HepG2 (cell line): ENCODE measurements at regions not wholly inside any gene's neighbourhood (a gene's known extent, or its start where the extent isn't known, plus 50 kb on each side); places are given as distances from the start of the nearest gene placed in this dataset.

Source experiments
- ATAC-seq: fragments of 200-7000 bp; cut with Tn5 transposase; 3 replicates; pipeline ENCODE4 v1.9.1; 2020; ENCODE audit warnings: mild to moderate bottlenecking, moderate library complexity
- BruUV-seq: library from RNA; stranded (reverse); fragments of 400-500 nt; replicated peaks from 2 replicates; lab custom pipeline; 2021; lab: Mats Ljungman, UMichigan
- CTCF ChIA-PET: fragments of 300-600 bp; formaldehyde crosslinking; extraction: SDS; loops from one replicate; lab custom pipeline; 2021; ENCODE audit warnings: low total read pairs, inconsistent platforms, low intra/inter-chr PET ratio; lab: Yijun Ruan, JAX
- POLR2A ChIA-PET: fragments of 350-600 bp; sonication (Branson Sonifier 250); formaldehyde crosslinking; loops from one replicate; lab custom pipeline; 2020; ENCODE audit warnings: antibody characterized with exemption, inconsistent platforms; lab: Yijun Ruan, JAX
- DNase-seq: peaks from one replicate; pipeline ENCODE4 v3.0.0-alpha.2; 2015; ENCODE audit warnings: low spot score
- FAIRE-seq: peaks from 3 replicates; lab custom pipeline; 2011; peaks lifted over from hg19 to GRCh38; lab: Jason Lieb, UNC
- H2AFZ ChIP-seq: one replicate; pipeline ENCODE4 v1.6.1; 2011; ENCODE audit warnings: low read length, inconsistent platforms
- H3K27ac ChIP-seq: fragments of 300-600 bp; 3 replicates; pipeline ENCODE4 v1.8.0; 2011; ENCODE audit warnings: mixed run types, mild to moderate bottlenecking, mixed read lengths, low read length, inconsistent platforms; ENCODE audit not compliant: insufficient read depth; ENCODE audit errors: extremely low read length
- H3K27me3 ChIP-seq, 2 experiments: fragments of 200-600 bp in 1 of 2; 2 replicates in 1 of 2; 3 replicates in 1 of 2; pipeline versions ENCODE4 v1.6.0 to v1.8.0; 2011; ENCODE audit warnings: low read length in 2 of 2, mild to moderate bottlenecking in 2 of 2, moderate library complexity in 2 of 2, inconsistent platforms in 1 of 2; ENCODE audit not compliant: insufficient read depth in 2 of 2, control insufficient read depth in 1 of 2
- H3K36me3 ChIP-seq, 2 experiments: fragments of 200-600 bp in 1 of 2; replicated peaks in 1 of 2; 2 replicates in 1 of 2; 3 replicates in 1 of 2; pipeline versions ENCODE4 v1.5.1 to v1.8.0; 2011; ENCODE audit warnings: low read length in 2 of 2, inconsistent platforms in 1 of 2; ENCODE audit not compliant: insufficient read depth in 2 of 2, control insufficient read depth in 1 of 2
- H3K4me1 ChIP-seq: 2 replicates; pipeline ENCODE4 v1.5.1; 2012; ENCODE audit warnings: low read length, inconsistent platforms; ENCODE audit not compliant: insufficient read depth
- H3K4me2 ChIP-seq: 2 replicates; pipeline ENCODE4 v1.6.0; 2011; ENCODE audit warnings: low read depth, low read length, inconsistent platforms
- H3K4me3 ChIP-seq, 3 experiments: fragments of 200-600 bp in 1 of 3; sonication (generic), shearing (Covaris generic) in 1 of 3; replicated peaks in 1 of 3; 2 replicates each; pipeline ENCODE4 v1.5.1; 2011 to 2016; ENCODE audit warnings: low read length in 3 of 3, inconsistent platforms in 2 of 3, low read depth in 2 of 3, mild to moderate bottlenecking in 2 of 3, control low read depth in 1 of 3, mixed read lengths in 1 of 3; ENCODE audit not compliant: insufficient read depth in 1 of 3
- H3K79me2 ChIP-seq: one replicate; pipeline ENCODE4 v1.6.1; 2011; ENCODE audit warnings: low read length, inconsistent platforms; ENCODE audit not compliant: insufficient read depth
- H3K9ac ChIP-seq: 2 replicates; pipeline ENCODE4 v1.6.0; 2011; ENCODE audit warnings: mild to moderate bottlenecking, low read depth, low read length, inconsistent platforms; ENCODE audit not compliant: insufficient read depth
- H3K9me3 ChIP-seq: 2 replicates; pipeline ENCODE4 v1.5.1; 2012; ENCODE audit warnings: mild to moderate bottlenecking, low read length
- H4K20me1 ChIP-seq: 2 replicates; pipeline ENCODE4 v1.6.0; 2011; ENCODE audit warnings: inconsistent platforms, mild to moderate bottlenecking, low read length, moderate library complexity; ENCODE audit not compliant: insufficient read depth
- BCL6 ChIP-seq: IDR thresholded peaks from 2 replicates; pipeline ENCODE4 v1.6.1; 2016; ENCODE audit warnings: missing genetic modification reagents, missing compliant biosample characterization
- CEBPB ChIP-seq: IDR thresholded peaks from 2 replicates; pipeline ENCODE4 v1.6.1; 2011; ENCODE audit warnings: low read depth, low read length, improper control_type of control experiment, borderline replicate concordance
- ELF3 ChIP-seq: IDR thresholded peaks from 2 replicates; pipeline ENCODE4 v1.6.1; 2016; ENCODE audit warnings: missing genetic modification reagents, missing compliant biosample characterization
- FOSL2 ChIP-seq: sonication (generic); formaldehyde crosslinking; IDR thresholded peaks from 2 replicates; pipeline ENCODE4 v1.4.0; 2020; ENCODE audit warnings: missing genetic modification reagents
- GLI4 ChIP-seq: sonication (generic); formaldehyde crosslinking; IDR thresholded peaks from 2 replicates; pipeline ENCODE4 v1.5.1; 2020; ENCODE audit warnings: missing genetic modification reagents, mild to moderate bottlenecking, moderate library complexity, borderline replicate concordance
- HBP1 ChIP-seq: IDR thresholded peaks from 2 replicates; pipeline ENCODE4 v1.6.1; 2016; ENCODE audit warnings: low read depth, control low read depth
- MATR3 ChIP-seq: sonication (generic); formaldehyde crosslinking; IDR thresholded peaks from 2 replicates; pipeline ENCODE4 v1.4.0; 2020; ENCODE audit warnings: missing genetic modification reagents
- MYNN ChIP-seq: sonication (generic); formaldehyde crosslinking; IDR thresholded peaks from 2 replicates; pipeline ENCODE4 v1.4.0; 2020; ENCODE audit warnings: mild to moderate bottlenecking, low read depth, missing genetic modification reagents
- PRDM15 ChIP-seq: sonication (generic); formaldehyde crosslinking; IDR thresholded peaks from 2 replicates; pipeline ENCODE4 v1.4.0; 2020; ENCODE audit warnings: missing genetic modification reagents
- TCF7L2 ChIP-seq: IDR thresholded peaks from 2 replicates; pipeline ENCODE4 v1.6.1; 2011; ENCODE audit warnings: mild to moderate bottlenecking, low read depth, low read length, moderate library complexity
- ZBTB25 ChIP-seq: IDR thresholded peaks from 2 replicates; pipeline ENCODE4 v1.6.1; 2018; ENCODE audit warnings: missing genetic modification reagents
- ZMAT3 ChIP-seq: sonication (generic); formaldehyde crosslinking; conservative IDR thresholded peaks from 2 replicates; pipeline ENCODE4 v1.7.0; 2021; ENCODE audit warnings: missing genetic modification reagents
- ZNF775 ChIP-seq: sonication (generic); formaldehyde crosslinking; IDR thresholded peaks from 2 replicates; pipeline ENCODE4 v1.4.0; 2020; ENCODE audit warnings: missing genetic modification reagents, mild to moderate bottlenecking, moderate library complexity, borderline replicate concordance
- ZNF782 ChIP-seq: sonication (generic); formaldehyde crosslinking; IDR thresholded peaks from 2 replicates; pipeline ENCODE4 v1.4.0; 2020; ENCODE audit warnings: missing genetic modification reagents, mild to moderate bottlenecking, borderline replicate concordance
- ZNF850 ChIP-seq: sonication (generic); formaldehyde crosslinking; conservative IDR thresholded peaks from 2 replicates; pipeline ENCODE4 v1.9.0; 2021; ENCODE audit warnings: mild to moderate bottlenecking, missing genetic modification reagents
- in situ Hi-C: cut with HindIII; loops from 2 replicates; pipeline ENCODE4 v1.10.0; 2017; ENCODE audit warnings: low pct_unique_long_range_greater_than_20kb; ENCODE audit not compliant: extremely low pct_ligation_motif_present
- intact Hi-C: fragments of 100-400 bp; cut with micrococcal nuclease; formaldehyde crosslinking; loops from one replicate; pipeline ENCODE4 v1.10.0; 2022; ENCODE audit not compliant: unreplicated experiment

DNA sequence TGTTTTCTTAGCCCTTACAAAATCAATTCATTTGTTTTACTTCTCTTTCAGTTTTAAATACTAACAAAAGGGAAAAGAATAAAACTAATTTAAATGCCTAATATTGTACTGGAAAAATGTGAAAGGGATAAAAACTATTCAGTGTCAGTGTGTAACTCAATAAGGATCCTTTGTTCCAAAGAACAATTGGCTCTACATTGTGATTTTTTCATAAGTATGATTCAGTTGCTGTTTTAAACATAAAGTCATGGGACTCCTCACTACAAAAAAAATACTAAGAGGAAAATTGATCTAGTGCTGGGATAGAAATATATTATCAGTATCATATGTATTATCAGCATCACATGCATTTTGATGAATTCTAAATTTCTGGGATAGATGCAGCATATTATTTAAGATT, 199.4 kb upstream of the TRAM1L1 start:
- Histone ChIP-seq H3K79me2 (no peaks in the 10 kb centered on the region), H3K4me1 (no peaks in the 10 kb centered on the region), H2AFZ (no peak overlapping the region), H3K36me3 (no peaks in the 10 kb centered on the region), H3K27ac (no peak overlapping the region), H3K9ac (no peak overlapping the region), H3K9me3 (no peaks in the 10 kb centered on the region), H3K27me3 (no peaks in the 10 kb centered on the region), H4K20me1 (no peaks in the 10 kb centered on the region), H3K4me3 (no peak overlapping the region), H3K4me2 (no peak overlapping the region)
- no peak for DNase-seq
- TF ChIP-seq ZNF782 (no peak), GLI4 (CRISPR knock-in tag) (no peak), MATR3 (CRISPR knock-in tag) (no peak), PRDM15 (CRISPR knock-in tag) (no peak), ELF3 (CRISPR knock-in tag) (no peak), MYNN (CRISPR knock-in tag) (no peak), ZNF850 (CRISPR knock-in tag) (no peak), CEBPB (no peak), ZNF775 (CRISPR knock-in tag) (no peak), FOSL2 (no peak), HBP1 (CRISPR knock-in tag) (no peak), TCF7L2 (no peak), ZMAT3 (CRISPR knock-in tag) (no peak), BCL6 (no peak), ZBTB25 (CRISPR knock-in tag) (no peak)
- CTCF ChIA-PET = no interaction called here
- FAIRE-seq = no peak
- no TSS peak for BruUV-seq
- ATAC-seq = no peak
- in situ Hi-C loops = no loop called here
- intact Hi-C loops = no loop called here
- POLR2A ChIA-PET = no interaction called here
